ENCODE measurements at regions not wholly inside any gene's neighbourhood (a gene's known extent, or its start where the extent isn't known, plus 50 kb on each side); places are given as distances from the start of the nearest gene placed in this dataset.

DNA sequence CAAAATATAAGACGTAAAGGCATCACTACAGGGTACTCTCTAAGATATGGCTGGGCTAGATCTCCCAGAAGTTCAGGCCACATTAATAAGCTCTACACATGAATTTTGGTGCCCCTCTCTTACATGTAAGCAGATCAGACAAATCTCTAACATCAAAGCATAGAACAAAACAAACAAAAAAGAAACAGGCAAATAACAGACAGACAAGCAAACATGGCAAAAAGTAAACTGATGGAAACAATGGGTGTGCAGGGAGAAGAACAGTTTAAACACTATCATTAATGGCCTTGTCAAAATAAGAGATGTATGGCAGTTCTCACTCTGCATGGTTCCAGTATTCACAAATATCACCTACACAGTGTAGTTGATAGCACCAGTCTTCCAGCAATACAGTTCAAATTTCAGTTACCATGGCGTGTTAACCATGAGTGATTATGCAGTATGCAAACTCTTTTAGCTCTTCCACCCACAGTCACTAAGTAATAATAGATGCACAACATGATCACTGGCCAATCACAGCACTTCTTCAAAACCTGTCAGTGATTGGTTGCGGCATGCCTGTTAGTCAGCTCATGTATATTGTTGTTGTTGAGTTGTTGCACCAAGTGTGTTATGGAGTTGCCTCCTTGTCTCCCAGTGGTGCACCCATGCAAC, 110.7 kb upstream of the TLR3 start:
- H4K91ac ChIP-seq (replicated peaks; ENCODE audit: insufficient read length, low read length), result no peak overlapping the region
- no peak overlapping the region for H3K4me3 ChIP-seq (ENCODE audit: extremely low read depth in 1 of 4, insufficient read depth in 2 of 4, low read depth in 3 of 4, low read length in 4 of 4)
- H3K9ac ChIP-seq (replicated peaks in 1 of 4; ENCODE audit: extremely low read depth in 1 of 4, low read depth in 3 of 4, low read length in 3 of 4), result no peak overlapping the region
- H2BK5ac ChIP-seq (ENCODE audit: low read depth, low read length), result no peak overlapping the region
- no peak for DNase-seq (ENCODE audit: low read depth in 1 of 2, low spot score in 2 of 2)
- H2BK120ac ChIP-seq (replicated peaks; ENCODE audit: low read depth, low read length), result no peak overlapping the region
- ChIA-PET POLR2A (ENCODE audit: partially characterized antibody) (no interaction called here), CTCF (ENCODE audit: partially characterized antibody) (interaction anchor here (1.5 kb wide), 1 partner anchor 64 kb away, joined by 3 read pairs; no protein-coding TSS in a partner anchor)
- H2AK5ac ChIP-seq (ENCODE audit: low read depth, low read length), result no peak overlapping the region
- H3K9me3 ChIP-seq (ENCODE audit: insufficient read depth in 2 of 2, low read depth in 1 of 2, low read length in 1 of 2), result no peaks in the 10 kb centered on the region
- H3K4me2 ChIP-seq (ENCODE audit: insufficient read depth in 1 of 2, low read depth in 2 of 2, low read length in 2 of 2), result no peak overlapping the region
- no peak overlapping the region for H2BK15ac ChIP-seq (ENCODE audit: low read length)
- no peak overlapping the region for H3K27ac ChIP-seq (ENCODE audit: low read depth, low read length)
- WGBS, 2 experiments (ENCODE audit: extremely low coverage in 1 of 2, insufficient coverage in 1 of 2, insufficient read length in 1 of 2, insufficient replicate concordance in 2 of 2, low coverage in 1 of 2, low lambda C conversion rate in 2 of 2, missing lambda C conversion rate in 1 of 2), result 89% methylated on average over 3 of the region's 3 CpGs; no CpG with 5 or more reads in 1 of the 2 experiments
- FAIRE-seq, result peak; percentile 7
- H4K5ac ChIP-seq (ENCODE audit: insufficient read length, low read depth, low read length), result no peak overlapping the region
- no peaks in the 10 kb centered on the region for H3K36me3 ChIP-seq (ENCODE audit: control insufficient read depth in 2 of 4, insufficient read depth in 4 of 4, low read length in 3 of 4)
- no peak overlapping the region for H4K8ac ChIP-seq (ENCODE audit: extremely low read depth, insufficient read depth, low read length)
- no peak overlapping the region for H3K56ac ChIP-seq (replicated peaks; ENCODE audit: insufficient read length, low read depth, low read length)
- no peaks in the 10 kb centered on the region for H3K79me2 ChIP-seq (ENCODE audit: control insufficient read depth in 1 of 2, insufficient read depth in 2 of 2, low read length in 2 of 2)
- no peaks in the 10 kb centered on the region for H3K23me2 ChIP-seq (ENCODE audit: low read depth, low read length)
- no peaks in the 10 kb centered on the region for H3K27me3 ChIP-seq (replicated peaks in 1 of 4; ENCODE audit: control insufficient read depth in 3 of 4, extremely low read depth in 1 of 4, insufficient read depth in 3 of 4, low read length in 3 of 4)
- no peaks in the 10 kb centered on the region for H4K20me1 ChIP-seq (replicated peaks in 1 of 2; ENCODE audit: control insufficient read depth in 1 of 2, insufficient read depth in 2 of 2, low read length in 2 of 2)
- H3K79me1 ChIP-seq (ENCODE audit: low read depth, low read length), result no peaks in the 10 kb centered on the region
- no peak for TF ChIP-seq FOSL1 (IDR thresholded peaks at IDR 0.05; ENCODE audit: insufficient read depth, low read depth, low read length)
- peaks cover 0 to 9% (median 5%) of the 10 kb centered on the region in 4 experiments; a peak in 4 of 7 replicates for H3K4me1 ChIP-seq (replicated peaks in 1 of 4; ENCODE audit: control insufficient read depth in 3 of 4, insufficient read depth in 4 of 4, low read length in 3 of 4)
- H3K4ac ChIP-seq (replicated peaks; ENCODE audit: insufficient read length, low read depth, low read length), result no peak overlapping the region
- H2BK20ac ChIP-seq (ENCODE audit: low read length), result no peak overlapping the region
- H2AFZ ChIP-seq (ENCODE audit: low read length), result no peak overlapping the region
- H2BK12ac ChIP-seq (ENCODE audit: low read depth, low read length), result no peak overlapping the region
- no peak overlapping the region for H3K14ac ChIP-seq (ENCODE audit: insufficient read length)
- H3K23ac ChIP-seq (ENCODE audit: insufficient read length), result no peak overlapping the region
- no peak overlapping the region for H3K18ac ChIP-seq (ENCODE audit: extremely low read depth, low read length)

All from H1 (cell line).